K562 (cell line): ENCODE measurements at regions not wholly inside any gene's neighbourhood (a gene's known extent, or its start where the extent isn't known, plus 50 kb on each side); places are given as distances from the start of the nearest gene placed in this dataset.

Source experiments
- ATAC-seq: fragments of 200-7000 bp; cut with Tn5 transposase; 3 replicates; pipeline ENCODE4 v1.9.1; 2020; ENCODE audit warnings: moderate library complexity
- BruUV-seq: library from RNA; stranded (reverse); fragments of 400-500 nt; replicated peaks from 2 replicates; lab custom pipeline; 2021; lab: Mats Ljungman, UMichigan
- CTCF ChIA-PET: fragments of 300-600 bp; formaldehyde crosslinking; extraction: SDS; loops from one replicate; lab custom pipeline; 2021; ENCODE audit warnings: low intra/inter-chr PET ratio; lab: Yijun Ruan, JAX
- POLR2A ChIA-PET: fragments of 300-600, 350-650 bp; sonication (Branson Sonifier 250); formaldehyde crosslinking; extraction: SDS; loops from one replicate; lab custom pipeline; 2021; ENCODE audit warnings: antibody characterized with exemption, inconsistent platforms; lab: Yijun Ruan, JAX
- DNase-seq, 4 experiments: peaks; one replicate each; pipeline versions ENCODE4 v3.0.0 to v3.0.0-alpha.2; 2011 to 2018; ENCODE audit warnings: low spot score in 3 of 4, mixed read lengths in 3 of 4; ENCODE audit errors: extremely low read depth in 1 of 4
- FAIRE-seq: peaks from 2 replicates; lab custom pipeline; 2011; peaks lifted over from hg19 to GRCh38; lab: Jason Lieb, UNC
- H2AFZ ChIP-seq: 2 replicates; pipeline ENCODE4 v1.6.0; 2011; ENCODE audit warnings: low read depth, low read length, control low read depth, inconsistent platforms
- H3K27ac ChIP-seq: fragments of 200-600 bp; 3 replicates; pipeline ENCODE4 v1.8.0; 2011; ENCODE audit warnings: low read depth, mild to moderate bottlenecking, control low read depth, inconsistent platforms, low read length, moderate library complexity, mixed read lengths; ENCODE audit errors: extremely low read depth
- H3K27me3 ChIP-seq, 2 experiments: fragments of 300-600 bp in 1 of 2; 2 replicates in 1 of 2; 3 replicates in 1 of 2; pipeline versions ENCODE4 v1.6.0 to v1.8.0; 2011; ENCODE audit warnings: inconsistent platforms in 2 of 2, low read length in 2 of 2, mild to moderate bottlenecking in 1 of 2, mixed read lengths in 1 of 2, moderate library complexity in 1 of 2; ENCODE audit not compliant: control insufficient read depth in 2 of 2, insufficient read depth in 2 of 2
- H3K36me3 ChIP-seq: fragments of 300-600 bp; 3 replicates; pipeline ENCODE4 v1.8.0; 2011; ENCODE audit warnings: mild to moderate bottlenecking, low read length, inconsistent platforms; ENCODE audit not compliant: control insufficient read depth, insufficient read depth
- H3K4me1 ChIP-seq, 2 experiments: fragments of 200-600 bp in 1 of 2; replicated peaks in 1 of 2; 2 replicates in 1 of 2; 3 replicates in 1 of 2; pipeline versions ENCODE4 v1.5.1 to v1.8.0; 2011; ENCODE audit warnings: inconsistent platforms in 2 of 2, low read length in 2 of 2, mild to moderate bottlenecking in 1 of 2, mixed read lengths in 1 of 2, moderate library complexity in 1 of 2; ENCODE audit not compliant: control insufficient read depth in 2 of 2, insufficient read depth in 2 of 2
- H3K4me2 ChIP-seq: 2 replicates; pipeline ENCODE4 v1.6.1; 2011; ENCODE audit warnings: low read length, control low read depth, inconsistent platforms, mixed read lengths; ENCODE audit not compliant: insufficient read depth
- H3K4me3 ChIP-seq: fragments of 200-600 bp; sonication (generic), shearing (Covaris generic); 2 replicates; pipeline ENCODE4 v1.5.1; 2016; ENCODE audit warnings: control low read depth, inconsistent platforms
- H3K79me2 ChIP-seq: fragments of 200-600 bp; 3 replicates; pipeline ENCODE4 v1.8.0; 2011; ENCODE audit warnings: low read length, inconsistent platforms; ENCODE audit not compliant: control insufficient read depth, insufficient read depth
- H3K9ac ChIP-seq, 2 experiments: 2 replicates each; pipeline versions ENCODE4 v1.6.0 to v1.6.1; 2011; ENCODE audit warnings: low read depth in 2 of 2, low read length in 2 of 2, control low read depth in 1 of 2, inconsistent platforms in 1 of 2, mild to moderate bottlenecking in 1 of 2, mixed read lengths in 1 of 2; ENCODE audit not compliant: insufficient read depth in 1 of 2
- H3K9me1 ChIP-seq: one replicate; pipeline ENCODE4 v1.6.0; 2011; ENCODE audit warnings: inconsistent platforms, mild to moderate bottlenecking, low read length, moderate library complexity; ENCODE audit not compliant: control insufficient read depth, insufficient read depth
- H3K9me3 ChIP-seq: replicated peaks from 2 replicates; pipeline ENCODE4 v1.5.1; 2011; ENCODE audit warnings: low read depth, low read length, inconsistent platforms; ENCODE audit not compliant: control insufficient read depth, insufficient read depth
- H4K20me1 ChIP-seq: replicated peaks from 2 replicates; pipeline ENCODE4 v1.6.1; 2011; ENCODE audit warnings: low read length, inconsistent platforms, mixed read lengths; ENCODE audit not compliant: control insufficient read depth, insufficient read depth
- BHLHE40 ChIP-seq: IDR thresholded peaks from 2 replicates; pipeline ENCODE4 v1.6.1; 2011; ENCODE audit warnings: low read length, improper control_type of control experiment
- VEZF1 ChIP-seq: fragments of 200-800 bp; sonication (Bioruptor generic); IDR thresholded peaks from 2 replicates; pipeline ENCODE4 v1.6.1; 2017; ENCODE audit warnings: missing genetic modification characterization, missing compliant biosample characterization
- WGBS: fragments of 100-300 bp; shearing (Covaris generic); methylation state at CpG from one replicate; pipeline ENCODE4 v1.1.6; 2016; ENCODE audit warnings: low coverage, mixed read lengths; ENCODE audit not compliant: insufficient coverage; ENCODE audit errors: missing lambda C conversion rate; 5-methylcytosine and 5-hydroxymethylcytosine counted together
- in situ Hi-C: fragments of 300-500 bp; cut with MboI; formaldehyde crosslinking; loops from 4 replicates; pipeline ENCODE4 v1.15.0; 2018; ENCODE audit warnings: inconsistent platforms, mixed read lengths
- intact Hi-C: fragments of 100-400 bp; cut with micrococcal nuclease; formaldehyde crosslinking; loops from 2 replicates; pipeline ENCODE4 v1.14.2; 2022
- TF ChIP-seq, protein P1 (sequence below): sonication (generic); formaldehyde crosslinking; IDR thresholded peaks from 2 replicates; pipeline ENCODE4 v1.8.1; 2023; ENCODE audit warnings: mild to moderate bottlenecking, missing genetic modification reagents

DNA sequence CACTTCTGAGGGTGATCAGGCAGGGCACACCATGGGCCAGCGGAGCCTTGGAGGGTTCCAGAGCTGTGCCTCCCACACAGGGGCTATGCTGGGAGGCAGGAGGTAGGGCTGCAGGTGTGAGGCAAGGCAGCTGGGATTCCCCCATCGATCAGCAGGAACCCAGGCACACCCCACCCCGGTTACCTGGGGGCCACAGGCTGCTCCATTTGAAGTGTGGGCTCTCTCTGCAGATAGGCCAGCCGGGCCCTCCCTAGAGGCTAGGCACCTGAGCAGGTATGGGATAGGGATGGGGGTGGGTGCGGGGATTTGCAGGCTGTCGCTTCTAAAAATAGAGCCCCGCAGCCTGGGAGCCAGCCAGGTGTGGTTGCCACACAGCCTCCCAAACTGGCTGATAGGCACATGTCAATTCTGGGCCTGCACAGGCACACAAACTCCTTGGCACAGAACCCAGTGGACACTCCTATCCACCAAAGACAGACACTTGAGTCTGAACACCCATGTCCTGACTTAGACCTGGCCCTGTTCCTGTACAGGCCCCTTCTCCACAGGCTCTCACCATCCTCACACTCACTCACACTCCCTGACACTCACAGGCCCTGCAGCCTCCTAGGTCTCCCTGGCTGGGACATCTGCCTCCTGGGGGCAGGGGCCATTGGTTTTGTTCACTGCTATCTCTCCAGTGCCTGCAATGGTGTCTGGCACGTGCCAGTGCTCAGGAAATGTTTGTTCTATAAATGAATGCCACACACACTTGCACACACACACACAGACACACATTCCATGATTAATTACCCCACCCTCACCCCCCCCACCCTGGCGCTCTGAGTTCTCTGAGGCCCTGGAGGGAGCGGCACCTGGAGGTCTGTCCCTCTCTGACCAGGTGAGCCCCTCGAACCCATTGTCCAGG, 73.4 kb downstream of the ZFP36L2 start:
- DNase-seq (no peak), FAIRE-seq (no peak), ATAC-seq (peak; percentile 11; the same call in 1 of the 3 replicates)
- CTCF ChIA-PET: no interaction called here
- Histone ChIP-seq H3K27me3 (no peaks in the 10 kb centered on the region; a peak in 1 of 5 replicates), H3K4me2 (no peak overlapping the region), H3K9me3 (no peaks in the 10 kb centered on the region), H4K20me1 (no peaks in the 10 kb centered on the region), H2AFZ (no peak overlapping the region), H3K9me1 (no peaks in the 10 kb centered on the region), H3K79me2 (no peaks in the 10 kb centered on the region), H3K36me3 (no peaks in the 10 kb centered on the region), H3K9ac (0 out of 4 replicates have a peak overlapping the region, but pooled peaks of 1 of the 2 experiments have one; percentile 8), H3K27ac (no peak overlapping the region), H3K4me3 (no peak overlapping the region), H3K4me1 (peaks cover 0 to 9% of the 10 kb centered on the region in 2 experiments; a peak in 1 of 5 replicates)
- TF ChIP-seq BHLHE40 (peak; percentile 59), VEZF1 (CRISPR knock-in tag) (no peak)
- TF ChIP-seq, protein P1, sequence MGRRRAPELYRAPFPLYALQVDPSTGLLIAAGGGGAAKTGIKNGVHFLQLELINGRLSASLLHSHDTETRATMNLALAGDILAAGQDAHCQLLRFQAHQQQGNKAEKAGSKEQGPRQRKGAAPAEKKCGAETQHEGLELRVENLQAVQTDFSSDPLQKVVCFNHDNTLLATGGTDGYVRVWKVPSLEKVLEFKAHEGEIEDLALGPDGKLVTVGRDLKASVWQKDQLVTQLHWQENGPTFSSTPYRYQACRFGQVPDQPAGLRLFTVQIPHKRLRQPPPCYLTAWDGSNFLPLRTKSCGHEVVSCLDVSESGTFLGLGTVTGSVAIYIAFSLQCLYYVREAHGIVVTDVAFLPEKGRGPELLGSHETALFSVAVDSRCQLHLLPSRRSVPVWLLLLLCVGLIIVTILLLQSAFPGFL (CRISPR knock-in tag): no peak
- BruUV-seq: no TSS peak
- intact Hi-C loops: no loop called here
- WGBS: 33% methylated on average over 11 of the region's 11 CpGs
- in situ Hi-C loops: no loop called here
- POLR2A ChIA-PET: no interaction called here
